GM18951 (cell line): ENCODE measurements at regions not wholly inside any gene's neighbourhood (a gene's known extent, or its start where the extent isn't known, plus 50 kb on each side); places are given as distances from the start of the nearest gene placed in this dataset.

Source experiments
- POLR2A ChIP-seq: IDR thresholded peaks from 4 replicates; pipeline ENCODE4 v1.6.1; 2011; ENCODE audit warnings: mild to moderate bottlenecking; ENCODE audit not compliant: insufficient read length, insufficient read depth; ENCODE audit errors: extremely low read depth
- in situ Hi-C: fragments of 300-500 bp; cut with MboI; formaldehyde crosslinking; loops from one replicate; pipeline ENCODE4 v1.12.0; 2022; ENCODE audit warnings: low sequenced_read_pairs, mixed read lengths, inconsistent platforms; ENCODE audit not compliant: unreplicated experiment

GRCh38 chr5:56459394-56460194, 226.5 kb upstream of the ANKRD55 start:
- in situ Hi-C loops = no loop called here
- no peak for TF ChIP-seq POLR2A

GRCh38 chr5:56457887-56458812, 225.0 kb upstream of the ANKRD55 start:
- no peak for TF ChIP-seq POLR2A
- in situ Hi-C loops = no loop called here

- in situ Hi-C loops = no loop called here
- no peak for TF ChIP-seq POLR2A
These were observed 222.9 kb upstream of the ANKRD55 start for GRCh38 chr5:56456002-56456401.

- no peak for TF ChIP-seq POLR2A
- in situ Hi-C loops = no loop called here
These were observed 222.3 kb upstream of the ANKRD55 start for GRCh38 chr5:56455417-56455816.

- in situ Hi-C loops = no loop called here
- no peak for TF ChIP-seq POLR2A
These were observed 221.2 kb upstream of the ANKRD55 start for GRCh38 chr5:56454219-56454862.

- in situ Hi-C loops = no loop called here
- TF ChIP-seq POLR2A = no peak
These were observed 218.6 kb upstream of the ANKRD55 start for GRCh38 chr5:56451742-56452141.

GRCh38 chr5:56450766-56451165, 217.6 kb upstream of the ANKRD55 start:
- in situ Hi-C loops = no loop called here

GRCh38 chr5:56449071-56449640, 216.0 kb upstream of the ANKRD55 start:
- TF ChIP-seq POLR2A = no peak
- in situ Hi-C loops = no loop called here

More at GRCh38 chr5:56450766-56451165, 217.6 kb upstream of the ANKRD55 start:
- TF ChIP-seq POLR2A = no peak

GRCh38 chr5:56447656-56448055, 214.5 kb upstream of the ANKRD55 start:
- TF ChIP-seq POLR2A = no peak
- in situ Hi-C loops = no loop called here

GRCh38 chr5:56447232-56447631, 214.1 kb upstream of the ANKRD55 start:
- TF ChIP-seq POLR2A = no peak
- in situ Hi-C loops = no loop called here

GRCh38 chr5:56446728-56447127, 213.6 kb upstream of the ANKRD55 start:
- no peak for TF ChIP-seq POLR2A
- in situ Hi-C loops = no loop called here

GRCh38 chr5:56443826-56444225, 210.7 kb upstream of the ANKRD55 start:
- in situ Hi-C loops = no loop called here
- TF ChIP-seq POLR2A = no peak
